Mesodermal cell (in vitro differentiated cells): ENCODE measurements at regions not wholly inside any gene's neighbourhood (a gene's known extent, or its start where the extent isn't known, plus 50 kb on each side); places are given as distances from the start of the nearest gene placed in this dataset.

Experiments used
- H3K27ac ChIP-seq: 2 replicates; pipeline ENCODE4 v1.7.0; 2013; ENCODE audit warnings: mild to moderate bottlenecking, low read depth, low read length, moderate library complexity; ENCODE audit not compliant: severe bottlenecking
- H3K36me3 ChIP-seq: 2 replicates; pipeline ENCODE4 v1.7.1; 2013; ENCODE audit warnings: mild to moderate bottlenecking, low read length, moderate library complexity; ENCODE audit not compliant: control insufficient read depth, insufficient read depth
- H3K4me1 ChIP-seq: one replicate; pipeline ENCODE4 v1.7.1; 2013; ENCODE audit warnings: mild to moderate bottlenecking, low read length; ENCODE audit not compliant: insufficient read depth, control insufficient read depth, poor library complexity, severe bottlenecking
- H3K4me3 ChIP-seq: 2 replicates; pipeline ENCODE4 v1.7.0; 2013; ENCODE audit warnings: low read length, control low read depth, mild to moderate bottlenecking; ENCODE audit not compliant: insufficient read depth, poor library complexity, severe bottlenecking; ENCODE audit errors: extremely low read depth
- H3K9me3 ChIP-seq: 2 replicates; pipeline ENCODE4 v1.7.1; 2013; ENCODE audit warnings: mild to moderate bottlenecking, low read length, moderate library complexity; ENCODE audit not compliant: control insufficient read depth
- WGBS, 2 experiments: methylation state at CpG; one replicate each; pipeline ENCODE4 v1.1.5; 2013; ENCODE audit warnings: missing lambda C conversion rate in 2 of 2; ENCODE audit not compliant: insufficient coverage in 2 of 2; 5-methylcytosine and 5-hydroxymethylcytosine counted together

GRCh38 chr6:51342393-51342792 is 523.7 kb downstream of the TFAP2B start:
- Histone ChIP-seq H3K4me3 (no peak overlapping the region), H3K36me3 (no peaks in the 10 kb centered on the region), H3K4me1 (no peaks in the 10 kb centered on the region), H3K27ac (no peak overlapping the region), H3K9me3 (no peaks in the 10 kb centered on the region)
- WGBS, 2 experiments: 90 to 100% methylated on average over 1 to 2 of the region's 6 CpGs

- Histone ChIP-seq H3K4me1 (peaks cover 5% of the 10 kb centered on the region), H3K9me3 (no peaks in the 10 kb centered on the region)
- 79 to 90% methylated on average over 2 of the region's 4 CpGs for WGBS, 2 experiments
These were observed 531.2 kb downstream of the TFAP2B start for GRCh38 chr6:51349857-51350256.

GRCh38 chr6:51350308-51350904 is 531.7 kb downstream of the TFAP2B start:
- Histone ChIP-seq H3K27ac (no peak overlapping the region), H3K4me3 (no peak overlapping the region), H3K9me3 (no peaks in the 10 kb centered on the region), H3K36me3 (no peaks in the 10 kb centered on the region), H3K4me1 (peaks cover 5% of the 10 kb centered on the region)
- no CpG with 5 or more reads among the region's 2 CpGs for WGBS, 2 experiments

More at GRCh38 chr6:51349857-51350256, 531.2 kb downstream of the TFAP2B start:
- Histone ChIP-seq H3K36me3 (no peaks in the 10 kb centered on the region), H3K4me3 (no peak overlapping the region), H3K27ac (peak overlapping the region; percentile 29)

GRCh38 chr6:51352506-51353029 is 533.9 kb downstream of the TFAP2B start:
- Histone ChIP-seq H3K36me3 (no peaks in the 10 kb centered on the region), H3K27ac (no peak overlapping the region), H3K4me3 (no peak overlapping the region), H3K4me1 (peaks cover 5% of the 10 kb centered on the region), H3K9me3 (no peaks in the 10 kb centered on the region)
- WGBS, 2 experiments: no CpG with 5 or more reads among the region's 2 CpGs

- Histone ChIP-seq H3K4me3 (no peak overlapping the region), H3K36me3 (no peaks in the 10 kb centered on the region), H3K9me3 (no peaks in the 10 kb centered on the region), H3K4me1 (no peaks in the 10 kb centered on the region), H3K27ac (no peak overlapping the region)
- no CpG with 5 or more reads among the region's 2 CpGs for WGBS, 2 experiments
These were observed 541.6 kb downstream of the TFAP2B start for GRCh38 chr6:51360287-51360686.

- H3K4me3 ChIP-seq: no peak overlapping the region
- H3K36me3 ChIP-seq: no peaks in the 10 kb centered on the region
- no peak overlapping the region for H3K27ac ChIP-seq
- H3K9me3 ChIP-seq: no peaks in the 10 kb centered on the region
- no peaks in the 10 kb centered on the region for H3K4me1 ChIP-seq
These were observed 546.9 kb downstream of the TFAP2B start for GRCh38 chr6:51365566-51365965.

GRCh38 chr6:51369485-51369884 is 550.8 kb downstream of the TFAP2B start:
- Histone ChIP-seq H3K4me1 (no peaks in the 10 kb centered on the region), H3K9me3 (no peaks in the 10 kb centered on the region), H3K36me3 (no peaks in the 10 kb centered on the region), H3K27ac (no peak overlapping the region), H3K4me3 (no peak overlapping the region)
- WGBS, 2 experiments: 75% methylated on average over 1 of the region's 1 CpG; no CpG with 5 or more reads in 1 of the 2 experiments

- H3K36me3 ChIP-seq: no peaks in the 10 kb centered on the region
- no peaks in the 10 kb centered on the region for H3K4me1 ChIP-seq
- H3K9me3 ChIP-seq: no peaks in the 10 kb centered on the region
- no peak overlapping the region for H3K27ac ChIP-seq
- H3K4me3 ChIP-seq: no peak overlapping the region
These were observed 564.2 kb downstream of the TFAP2B start for GRCh38 chr6:51382847-51383246.

GRCh38 chr6:51384736-51385135 is 566.1 kb downstream of the TFAP2B start:
- Histone ChIP-seq H3K4me3 (no peak overlapping the region), H3K4me1 (no peaks in the 10 kb centered on the region), H3K27ac (no peak overlapping the region), H3K36me3 (no peaks in the 10 kb centered on the region), H3K9me3 (no peaks in the 10 kb centered on the region)
- no CpG with 5 or more reads among the region's 1 CpG for WGBS, 2 experiments

- WGBS, 2 experiments: 80% methylated on average over 1 of the region's 3 CpGs; no CpG with 5 or more reads in 1 of the 2 experiments
- Histone ChIP-seq H3K27ac (no peak overlapping the region), H3K4me1 (no peaks in the 10 kb centered on the region), H3K9me3 (no peaks in the 10 kb centered on the region), H3K36me3 (no peaks in the 10 kb centered on the region), H3K4me3 (no peak overlapping the region)
These were observed 567.7 kb downstream of the TFAP2B start for GRCh38 chr6:51386347-51386836.

GRCh38 chr6:51387907-51388306 is 569.2 kb downstream of the TFAP2B start:
- Histone ChIP-seq H3K4me1 (no peaks in the 10 kb centered on the region), H3K36me3 (no peaks in the 10 kb centered on the region), H3K27ac (no peak overlapping the region), H3K9me3 (no peaks in the 10 kb centered on the region), H3K4me3 (no peak overlapping the region)
- WGBS, 2 experiments: 86% methylated on average over 2 of the region's 4 CpGs; no CpG with 5 or more reads in 1 of the 2 experiments
